Heart left ventricle (tissue), 13 donors: ENCODE measurements at regions not wholly inside any gene's neighbourhood (a gene's known extent, or its start where the extent isn't known, plus 50 kb on each side); places are given as distances from the start of the nearest gene placed in this dataset.

Experiments used
- CTCF ChIP-seq, 12 donors: fragments of 200-600 bp; sonication (generic) in 4 of 12; IDR thresholded peaks; one replicate each; pipeline versions ENCODE4 v1.5.0 to v1.8.0; 2018 to 2022; ENCODE audit warnings: antibody characterized with exemption in 12 of 12, mild to moderate bottlenecking in 5 of 12
- POLR2A ChIP-seq, 2 donors: fragments of 450-650 bp; IDR thresholded peaks; one replicate each; pipeline ENCODE4 v1.6.1; 2017; ENCODE audit warnings: antibody characterized with exemption in 2 of 2, mild to moderate bottlenecking in 2 of 2, moderate library complexity in 2 of 2
- donor health status: ischemic (EF 13 %, LVEDD 7.1; RV severe dilation, severe dysfunction).
- donor health status: DM: no; HTN: yes; CAD: no.
- donor health status: DM: no; HTN: no; CAD: no.
- donor health status: ischemic (EF 25% LVEDD 6.9; RV normal size, moderate dysfunction).
- donor health status: ischemic (EF 25% LVEDD 5.7; RV mildly dilated, moderate dysfunction).
- donor health status: ischemic (EF 35%, LVEDD 5.7; RV mildly dilated, moderate dysfunction).
- donor health status: nonischemic (EF 11% LVEDD 7.7; RV severe dilation, severe dysfunction).
- donor health status: DM: yes; HTN: yes; CAD: no.
- donor health status: PGD.
- donor health status: ischemic (EF 29% LVEDD 5.4; RV normal size, mild dysfunction).
- donor health status: nonischemic (EF 23%, LVEDD 6.1; RV moderate dilation, normal function).

GRCh38 chr14:104247336-104248202 is 109.2 kb downstream of the KIF26A start:
- no peak for TF ChIP-seq CTCF (IDR thresholded peaks at IDR 0.05)
- no peak for TF ChIP-seq POLR2A (IDR thresholded peaks at IDR 0.05)
